H9 (cell line): ENCODE measurements at regions not wholly inside any gene's neighbourhood (a gene's known extent, or its start where the extent isn't known, plus 50 kb on each side); places are given as distances from the start of the nearest gene placed in this dataset.

Experiments used
- DNase-seq: peaks from one replicate; pipeline ENCODE4 v3.0.0-alpha.2; 2017
- H2AFZ ChIP-seq: one replicate; pipeline ENCODE4 v1.6.1; 2013; ENCODE audit warnings: mild to moderate bottlenecking, low read length, control low read depth, moderate library complexity
- H2AK5ac ChIP-seq: 2 replicates; pipeline ENCODE4 v1.6.1; 2013; ENCODE audit warnings: low read length, control low read depth, mixed read lengths; ENCODE audit not compliant: insufficient read length
- H2BK120ac ChIP-seq: one replicate; pipeline ENCODE4 v1.6.1; 2013; ENCODE audit warnings: low read depth, mild to moderate bottlenecking, low read length, control low read depth, inconsistent platforms; ENCODE audit not compliant: poor library complexity, severe bottlenecking
- H2BK12ac ChIP-seq: 2 replicates; pipeline ENCODE4 v1.6.1; 2013; ENCODE audit warnings: low read length, control low read depth, mixed read lengths, low read depth; ENCODE audit not compliant: insufficient read length
- H2BK15ac ChIP-seq: 2 replicates; pipeline ENCODE4 v1.6.1; 2013; ENCODE audit warnings: low read depth, low read length, control low read depth
- H2BK20ac ChIP-seq: one replicate; pipeline ENCODE4 v1.6.1; 2013; ENCODE audit warnings: low read depth, mild to moderate bottlenecking, low read length, control low read depth, inconsistent platforms; ENCODE audit not compliant: poor library complexity, severe bottlenecking
- H2BK5ac ChIP-seq: 2 replicates; pipeline ENCODE4 v1.6.1; 2013; ENCODE audit warnings: low read length, control low read depth, mixed read lengths; ENCODE audit not compliant: insufficient read length
- H3K14ac ChIP-seq: 2 replicates; pipeline ENCODE4 v1.6.1; 2013; ENCODE audit warnings: low read length, control low read depth; ENCODE audit not compliant: insufficient read depth
- H3K18ac ChIP-seq: 2 replicates; pipeline ENCODE4 v1.6.1; 2013; ENCODE audit warnings: low read depth, mild to moderate bottlenecking, mixed read lengths, low read length, control low read depth; ENCODE audit not compliant: insufficient read length
- H3K23ac ChIP-seq: 2 replicates; pipeline ENCODE4 v1.6.1; 2013; ENCODE audit warnings: low read length, control low read depth, mixed read lengths, low read depth; ENCODE audit not compliant: insufficient read length
- H3K23me2 ChIP-seq: 2 replicates; pipeline ENCODE4 v1.6.1; 2013; ENCODE audit warnings: low read depth, mild to moderate bottlenecking, mixed read lengths, low read length, control low read depth; ENCODE audit not compliant: insufficient read length, poor library complexity, severe bottlenecking
- H3K27ac ChIP-seq: 2 replicates; pipeline ENCODE4 v1.5.1; 2013; ENCODE audit warnings: low read length, control low read depth, mixed read lengths, low read depth; ENCODE audit not compliant: insufficient read length
- H3K27me3 ChIP-seq: 2 replicates; pipeline ENCODE4 v1.6.1; 2013; ENCODE audit warnings: low read length, control low read depth, inconsistent platforms; ENCODE audit not compliant: insufficient read depth
- H3K4ac ChIP-seq: 2 replicates; pipeline ENCODE4 v1.6.1; 2013; ENCODE audit warnings: low read depth, mild to moderate bottlenecking, control low read depth, inconsistent platforms, low read length, moderate library complexity
- H3K4me1 ChIP-seq: 2 replicates; pipeline ENCODE4 v1.6.1; 2013; ENCODE audit warnings: low read length, control low read depth, inconsistent platforms; ENCODE audit not compliant: insufficient read depth
- H3K4me2 ChIP-seq: 2 replicates; pipeline ENCODE4 v1.6.1; 2013; ENCODE audit warnings: low read length, control low read depth, mixed read lengths; ENCODE audit not compliant: insufficient read length, insufficient read depth
- H3K56ac ChIP-seq: 2 replicates; pipeline ENCODE4 v1.6.1; 2013; ENCODE audit warnings: low read depth, mild to moderate bottlenecking, mixed read lengths, low read length, control low read depth; ENCODE audit not compliant: insufficient read length
- H3K79me1 ChIP-seq: 2 replicates; pipeline ENCODE4 v1.6.1; 2013; ENCODE audit warnings: low read depth, mild to moderate bottlenecking, moderate library complexity, low read length, control low read depth, inconsistent platforms; ENCODE audit not compliant: insufficient read depth, poor library complexity, severe bottlenecking
- H3K79me2 ChIP-seq: 2 replicates; pipeline ENCODE4 v1.6.1; 2013; ENCODE audit warnings: low read length, control low read depth, inconsistent platforms; ENCODE audit not compliant: insufficient read depth
- H3K9ac ChIP-seq: 2 replicates; pipeline ENCODE4 v1.6.1; 2013; ENCODE audit warnings: low read length, control low read depth, mixed read lengths; ENCODE audit not compliant: insufficient read length; ENCODE audit errors: extremely low read depth
- H3K9me3 ChIP-seq: one replicate; pipeline ENCODE4 v1.6.1; 2013; ENCODE audit warnings: low read depth, low read length, inconsistent platforms; ENCODE audit not compliant: control insufficient read depth
- H3T11ph ChIP-seq: one replicate; pipeline ENCODE4 v1.6.1; 2013; ENCODE audit warnings: mild to moderate bottlenecking, low read length, control low read depth, inconsistent platforms
- H4K20me1 ChIP-seq: one replicate; pipeline ENCODE4 v1.6.1; 2013; ENCODE audit not compliant: control insufficient read depth, insufficient read length, insufficient read depth
- H4K5ac ChIP-seq: 2 replicates; pipeline ENCODE4 v1.6.1; 2013; ENCODE audit warnings: low read depth, mild to moderate bottlenecking, mixed read lengths, low read length, control low read depth; ENCODE audit not compliant: insufficient read length
- H4K8ac ChIP-seq: replicated peaks from 2 replicates; pipeline ENCODE4 v1.6.1; 2013; ENCODE audit warnings: low read length, control low read depth, mixed read lengths, low read depth; ENCODE audit not compliant: insufficient read length
- H4K91ac ChIP-seq: 2 replicates; pipeline ENCODE4 v1.6.1; 2013; ENCODE audit warnings: low read depth, mild to moderate bottlenecking, moderate library complexity, mixed read lengths, low read length, control low read depth; ENCODE audit not compliant: insufficient read length
- H3K27ac Mint-ChIP-seq, 3 experiments: 2 replicates in 2 of 3; 3 replicates in 1 of 3; pipeline ENCODE4 v1.8.0; 2020 to 2021; ENCODE audit warnings: mixed read lengths in 3 of 3, mild to moderate bottlenecking in 1 of 3, moderate library complexity in 1 of 3
- H3K27me3 Mint-ChIP-seq: 2 replicates; pipeline ENCODE4 v1.8.0; 2021; ENCODE audit warnings: low read depth, mild to moderate bottlenecking, moderate library complexity, mixed read lengths
- H3K36me3 Mint-ChIP-seq, 3 experiments: 2 replicates in 2 of 3; 3 replicates in 1 of 3; pipeline ENCODE4 v1.8.0; 2020 to 2021; ENCODE audit warnings: low read depth in 3 of 3, mixed read lengths in 3 of 3; ENCODE audit not compliant: insufficient read depth in 1 of 3
- H3K4me1 Mint-ChIP-seq, 2 experiments: 2 replicates each; pipeline ENCODE4 v1.8.0; 2020; ENCODE audit warnings: mixed read lengths in 2 of 2
- H3K4me3 Mint-ChIP-seq, 2 experiments: 2 replicates in 1 of 2; 3 replicates in 1 of 2; pipeline ENCODE4 v1.8.0; 2020 to 2021; ENCODE audit warnings: mild to moderate bottlenecking in 2 of 2, mixed read lengths in 2 of 2, moderate library complexity in 1 of 2
- H3K9me3 Mint-ChIP-seq, 2 experiments: 2 replicates in 1 of 2; 3 replicates in 1 of 2; pipeline ENCODE4 v1.8.0; 2020; ENCODE audit warnings: mild to moderate bottlenecking in 2 of 2, mixed read lengths in 2 of 2, moderate library complexity in 1 of 2
- CTCF ChIP-seq: fragments of 200-600 bp; sonication (generic); conservative IDR thresholded peaks from 3 replicates; pipeline ENCODE4 v1.8.0; 2021; ENCODE audit warnings: antibody characterized with exemption, mild to moderate bottlenecking
- WGBS: extraction: QIAGEN DNeasy Blood & Tissue Kit; methylation state at CpG from one replicate; pipeline ENCODE4 v1.1.7; 2013; ENCODE audit warnings: missing lambda C conversion rate, low lambda C conversion rate, mixed read lengths; ENCODE audit not compliant: insufficient read length; ENCODE audit errors: extremely low coverage; 5-methylcytosine and 5-hydroxymethylcytosine counted together

DNA sequence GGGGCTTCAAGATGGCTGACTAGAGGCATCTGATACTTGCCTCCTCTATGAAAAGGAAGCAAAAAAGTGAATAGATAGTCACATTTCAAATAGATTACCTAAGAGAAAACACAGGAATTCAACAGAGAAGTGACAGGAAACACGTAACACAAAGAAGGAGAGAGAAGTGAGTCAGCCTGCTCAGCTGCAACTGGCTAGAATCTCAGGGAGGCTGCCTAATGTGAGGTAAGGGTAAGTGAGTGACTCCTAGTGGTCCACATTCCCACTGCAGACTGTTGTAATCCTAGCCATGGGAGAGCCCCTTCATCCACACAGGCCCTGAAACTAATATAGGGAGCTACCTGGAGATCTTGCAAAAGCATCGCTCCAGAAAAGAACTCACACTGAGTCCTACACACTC, 179.2 kb downstream of the SLC7A11 start:
- Histone ChIP-seq H2AK5ac (no peak overlapping the region), H4K20me1 (no peaks in the 10 kb centered on the region), H2BK120ac (no peak overlapping the region), H2BK20ac (no peak overlapping the region), H3K18ac (no peak overlapping the region), H3K14ac (no peak overlapping the region), H3K4me1 (no peaks in the 10 kb centered on the region), H4K5ac (no peak overlapping the region), H3K56ac (no peak overlapping the region), H3K23ac (no peak overlapping the region), H4K8ac (no peak overlapping the region), H3K9ac (no peak overlapping the region), H3T11ph (no peak overlapping the region), H3K79me2 (no peaks in the 10 kb centered on the region), H3K4ac (no peak overlapping the region), H2BK12ac (no peak overlapping the region), H2AFZ (no peak overlapping the region), H2BK5ac (no peak overlapping the region), H3K9me3 (no peaks in the 10 kb centered on the region), H3K27ac (no peak overlapping the region), H3K27me3 (no peaks in the 10 kb centered on the region), H3K4me2 (no peak overlapping the region), H3K79me1 (no peaks in the 10 kb centered on the region), H3K23me2 (no peaks in the 10 kb centered on the region), H4K91ac (no peak overlapping the region), H2BK15ac (no peak overlapping the region)
- no peaks in the 10 kb centered on the region for H3K36me3 Mint-ChIP-seq
- no peak overlapping the region for H3K4me3 Mint-ChIP-seq
- no peaks in the 10 kb centered on the region for H3K4me1 Mint-ChIP-seq
- no peak overlapping the region for H3K27ac Mint-ChIP-seq
- DNase-seq = peak; percentile 53
- H3K27me3 Mint-ChIP-seq = no peaks in the 10 kb centered on the region
- TF ChIP-seq CTCF = peak; percentile 48
- H3K9me3 Mint-ChIP-seq = no peaks in the 10 kb centered on the region
- WGBS = no CpG with 5 or more reads among the region's 2 CpGs
